ENCODE measurements at regions not wholly inside any gene's neighbourhood (a gene's known extent, or its start where the extent isn't known, plus 50 kb on each side); places are given as distances from the start of the nearest gene placed in this dataset.

GRCh38 chr2:66753660-66754059 is 318.7 kb downstream of the MEIS1 start:
- no peak for TF ChIP-seq CTCF (conservative IDR thresholded peaks at IDR 0.05)
- no peak for TF ChIP-seq EZH2 (IDR thresholded peaks at IDR 0.05; ENCODE audit: low read depth)
